ENCODE measurements at regions not wholly inside any gene's neighbourhood (a gene's known extent, or its start where the extent isn't known, plus 50 kb on each side); places are given as distances from the start of the nearest gene placed in this dataset.
"Not testable (repeated sequence)": the region's sequence is repeated elsewhere in the genome, so short reads cannot be mapped to it uniquely, and the experiment has no call there.

DNA sequence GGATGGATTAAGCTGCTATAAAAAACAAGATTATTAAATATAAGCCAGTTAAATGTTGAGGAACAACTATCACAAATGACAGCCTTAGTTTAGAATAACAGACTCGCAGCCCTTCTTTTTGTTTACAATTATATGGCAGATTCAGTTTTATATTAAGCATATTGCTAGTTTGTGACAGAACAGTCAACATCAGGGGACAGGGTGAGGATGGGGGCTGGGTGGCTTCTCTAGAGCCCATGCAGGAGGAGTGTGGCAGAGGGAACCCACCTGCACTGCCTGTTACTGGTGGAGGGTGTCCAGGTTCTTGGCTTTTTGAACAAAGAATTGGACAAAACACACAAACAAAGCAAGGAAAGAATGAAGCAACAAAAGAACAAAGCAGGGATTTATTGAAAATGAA is 799.7 kb downstream of the PRIM2 start:
- DNase-seq = not testable (repeated sequence)

GRCh38 chr6:58121616-58122015 is 804.2 kb downstream of the PRIM2 start:
- DNase-seq = not testable (repeated sequence)

DNA sequence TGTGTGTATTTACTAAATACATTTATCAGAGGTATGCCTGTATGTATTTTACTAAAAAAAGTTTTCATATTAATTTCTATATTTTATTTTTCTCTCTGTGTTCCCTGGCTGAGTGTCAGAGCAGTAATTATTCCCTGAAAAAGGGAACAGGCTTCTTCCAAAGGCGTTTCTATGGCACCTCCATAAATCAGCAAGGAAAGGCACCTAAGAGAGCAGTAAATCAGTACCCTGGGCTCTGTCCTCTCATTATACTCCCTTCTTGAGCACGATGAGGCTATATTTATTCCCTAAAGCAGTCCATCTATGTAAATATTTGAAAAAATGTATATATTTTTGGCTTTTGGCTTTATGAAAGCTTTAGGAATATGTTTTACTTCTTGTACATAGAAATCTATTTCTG is 806.3 kb downstream of the PRIM2 start:
- DNase-seq = not testable (repeated sequence)

GRCh38 chr6:58128549-58128948 is 811.1 kb downstream of the PRIM2 start:
- not testable (repeated sequence) for DNase-seq

GRCh38 chr6:58129098-58129497 is 811.7 kb downstream of the PRIM2 start:
- DNase-seq = not testable (repeated sequence)

DNA sequence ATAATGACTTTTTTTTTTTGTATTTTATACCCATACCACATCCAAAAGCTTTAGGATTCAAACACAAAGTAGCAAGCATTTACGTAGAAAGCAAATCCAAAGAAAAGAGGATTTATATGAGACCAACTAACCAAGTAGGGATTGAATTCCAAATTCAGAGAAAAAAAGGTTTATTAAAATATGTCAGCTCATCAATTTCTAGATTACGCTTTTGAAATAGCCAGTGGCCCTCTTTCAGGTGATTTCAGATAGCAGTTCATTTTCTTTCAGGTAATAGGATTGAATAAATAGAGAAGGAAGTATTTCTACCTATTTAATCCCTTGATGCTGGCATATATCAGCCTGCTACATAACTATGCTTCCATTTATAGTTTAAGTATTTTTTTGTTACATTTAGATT is 822.3 kb downstream of the PRIM2 start:
- not testable (repeated sequence) for DNase-seq

DNA sequence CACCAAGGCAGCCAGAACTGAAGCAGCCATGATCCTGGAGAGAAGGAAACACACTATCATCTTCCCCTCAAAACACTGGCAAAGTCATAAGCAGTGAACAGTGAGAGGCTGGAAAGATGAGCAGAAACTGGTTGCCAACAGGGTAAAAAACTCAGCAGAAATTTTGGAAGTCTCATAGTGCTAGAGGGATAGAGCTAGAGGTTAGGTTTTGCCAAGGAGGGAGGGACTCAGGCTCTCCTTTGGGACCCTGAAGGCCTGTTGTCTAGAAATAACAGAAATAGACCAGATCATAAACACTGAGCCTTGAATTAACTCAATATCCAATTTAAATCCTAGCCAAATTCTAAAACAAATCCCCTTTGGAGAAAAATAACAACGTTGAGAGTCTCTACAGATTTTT is 853.6 kb downstream of the PRIM2 start:
- not testable (repeated sequence) for DNase-seq

GRCh38 chr6:58181557-58182065 is 864.2 kb downstream of the PRIM2 start:
- DNase-seq = not testable (repeated sequence)

DNA sequence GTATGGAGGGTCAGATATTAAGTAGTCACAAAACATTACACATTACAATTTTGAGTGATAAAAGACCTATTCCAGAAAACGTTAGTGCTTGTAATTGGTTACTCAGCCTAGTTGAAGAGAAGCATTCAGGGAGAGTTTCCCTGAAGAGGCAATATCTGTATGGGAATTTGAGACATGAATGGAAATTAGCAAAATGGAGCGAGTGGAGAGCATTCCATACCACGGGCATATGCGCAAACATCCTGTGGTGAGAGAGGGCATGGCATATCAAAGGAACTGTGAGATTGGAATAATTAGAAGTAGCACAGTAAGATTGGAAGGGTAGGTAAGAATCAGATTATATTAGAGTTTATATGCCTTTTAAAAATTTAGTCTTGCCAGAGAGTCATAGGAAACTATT is 867.9 kb downstream of the PRIM2 start:
- not testable (repeated sequence) for DNase-seq

DNA sequence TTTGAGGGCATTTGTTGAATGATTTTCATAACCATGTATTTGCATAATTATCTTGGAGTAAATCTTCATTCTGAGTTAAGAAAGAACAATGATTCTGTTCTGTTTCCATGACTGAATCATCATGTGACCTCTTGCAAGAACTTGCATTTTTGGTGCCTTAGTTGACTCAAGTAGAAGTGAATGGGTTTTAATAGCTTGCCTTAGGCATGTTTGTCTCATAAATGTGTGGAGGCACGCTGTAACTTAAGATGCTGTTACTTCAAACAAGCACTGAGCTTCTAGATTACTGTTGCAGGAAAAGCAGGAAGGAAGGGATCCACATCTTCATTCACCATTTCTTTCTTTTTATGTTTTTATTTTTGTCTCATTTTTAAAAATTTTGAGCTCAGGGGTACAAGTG is 875.8 kb downstream of the PRIM2 start:
- DNase-seq = not testable (repeated sequence)

DNA sequence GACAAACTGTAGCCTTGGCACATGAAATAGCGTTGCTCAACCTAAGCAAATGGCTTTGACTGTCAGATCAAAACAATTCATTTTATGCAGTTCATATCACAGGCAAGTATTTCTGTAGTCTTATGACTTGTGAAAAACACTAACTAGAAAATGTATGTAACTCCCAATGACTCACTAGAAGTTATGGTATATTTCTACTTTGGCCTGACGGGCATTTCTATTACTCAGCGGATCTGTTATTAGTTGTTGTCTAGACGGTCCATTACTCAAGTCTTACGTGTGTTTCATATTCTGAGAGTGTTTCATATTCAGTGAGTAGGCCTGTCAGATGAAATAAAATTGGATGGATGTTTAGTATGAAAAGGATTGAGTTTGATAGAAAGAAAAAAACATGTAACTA is 880.9 kb downstream of the PRIM2 start:
- no peak for DNase-seq

- not testable (repeated sequence) for DNase-seq
These were observed 919.7 kb downstream of the PRIM2 start for GRCh38 chr6:58237124-58237523.

- not testable (repeated sequence) for DNase-seq
These were observed 921.0 kb downstream of the PRIM2 start for GRCh38 chr6:58238421-58238820.

DNA sequence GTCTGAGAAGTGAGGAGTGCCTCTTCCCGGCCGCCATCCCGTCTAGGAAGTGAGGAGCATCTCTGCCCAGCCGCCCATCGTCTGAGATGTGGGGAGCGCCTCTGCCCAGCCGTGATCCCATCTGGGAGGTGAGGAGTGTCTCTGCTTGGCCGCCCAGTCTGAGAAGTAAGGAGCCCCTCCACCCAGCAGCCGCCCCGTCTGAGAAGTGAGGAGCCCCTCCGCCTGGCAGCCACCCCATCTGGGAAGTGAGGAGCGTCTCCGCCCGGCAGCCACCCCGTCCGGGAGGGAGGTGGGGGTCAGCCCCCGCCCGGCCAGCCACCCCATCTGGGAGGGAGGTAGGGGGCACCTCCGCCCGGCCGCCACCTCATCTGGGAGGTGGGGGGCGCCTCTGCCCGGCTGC is 940.2 kb downstream of the PRIM2 start:
- DNase-seq = not testable (repeated sequence)

DNA sequence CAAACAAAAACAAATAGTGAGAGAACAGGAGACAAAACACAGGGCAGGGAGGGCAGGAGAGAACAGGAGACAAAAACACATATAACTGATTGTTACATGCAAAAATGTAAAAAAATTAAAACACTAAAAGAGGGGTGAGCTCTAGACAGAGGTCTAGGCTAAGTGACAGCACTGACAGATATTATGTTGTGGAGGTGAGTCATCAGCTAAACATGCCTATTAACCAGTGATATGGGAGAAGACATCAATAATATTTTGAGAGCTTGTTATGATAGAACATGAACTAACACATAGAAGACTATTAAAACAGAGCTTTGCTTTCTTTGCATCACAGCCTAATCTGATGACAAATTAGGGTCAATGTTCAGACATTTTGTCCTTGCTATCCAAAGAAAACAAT is 972.7 kb downstream of the PRIM2 start:
- DNase-seq = no peak

- not testable (repeated sequence) for DNase-seq
These were observed 973.9 kb downstream of the PRIM2 start for GRCh38 chr6:58291319-58291718.

DNA sequence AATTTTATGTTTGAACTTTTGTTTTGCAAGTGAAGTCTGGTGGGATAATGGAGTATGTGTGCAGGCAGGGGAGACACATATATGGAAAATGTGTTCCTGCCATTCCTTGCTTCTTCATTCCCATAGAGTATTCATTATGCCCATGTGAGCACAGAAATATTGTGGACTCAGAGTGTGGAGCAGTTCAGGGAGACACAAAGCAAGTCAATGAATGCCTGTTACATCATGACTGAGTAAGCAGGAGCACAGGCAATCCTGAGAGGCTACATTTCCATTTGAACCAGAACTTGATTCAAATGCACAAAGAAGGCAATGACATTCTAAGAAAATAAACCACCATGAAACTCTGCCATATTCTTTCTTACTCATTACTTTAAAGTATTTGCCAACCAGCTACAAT is 990.5 kb downstream of the PRIM2 start:
- DNase-seq = not testable (repeated sequence)

- not testable (repeated sequence) for DNase-seq
These were observed 1014.7 kb downstream of the PRIM2 start for GRCh38 chr6:58332108-58332507.

DNA sequence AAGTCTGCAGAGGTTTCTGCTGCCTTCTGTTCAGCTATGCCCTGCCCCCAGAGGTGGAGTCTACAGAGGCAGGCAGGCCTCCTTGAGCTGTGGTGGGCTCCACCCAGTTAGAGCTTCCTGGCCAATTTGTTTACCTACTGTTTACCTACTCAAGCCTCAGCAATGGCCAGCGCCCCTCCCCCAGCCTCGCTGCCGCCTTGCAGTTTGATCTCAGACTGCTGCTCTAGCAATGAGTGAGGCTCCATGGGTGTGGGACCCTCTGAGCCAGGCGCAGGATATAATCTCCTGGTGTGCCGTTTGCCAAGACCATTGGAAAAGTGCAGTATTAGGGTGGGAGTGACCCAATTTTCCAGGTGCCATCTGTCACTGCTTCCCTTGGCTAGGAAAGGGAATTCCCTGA is 1024.9 kb downstream of the PRIM2 start:
- not testable (repeated sequence) for DNase-seq

- not testable (repeated sequence) for DNase-seq
These were observed 1030.1 kb downstream of the PRIM2 start for GRCh38 chr6:58347534-58347933.

- not testable (repeated sequence) for DNase-seq
These were observed 1034.2 kb downstream of the PRIM2 start for GRCh38 chr6:58351619-58352018.

GRCh38 chr6:58358452-58358851 is 1041.0 kb downstream of the PRIM2 start:
- DNase-seq = not testable (repeated sequence)

DNA sequence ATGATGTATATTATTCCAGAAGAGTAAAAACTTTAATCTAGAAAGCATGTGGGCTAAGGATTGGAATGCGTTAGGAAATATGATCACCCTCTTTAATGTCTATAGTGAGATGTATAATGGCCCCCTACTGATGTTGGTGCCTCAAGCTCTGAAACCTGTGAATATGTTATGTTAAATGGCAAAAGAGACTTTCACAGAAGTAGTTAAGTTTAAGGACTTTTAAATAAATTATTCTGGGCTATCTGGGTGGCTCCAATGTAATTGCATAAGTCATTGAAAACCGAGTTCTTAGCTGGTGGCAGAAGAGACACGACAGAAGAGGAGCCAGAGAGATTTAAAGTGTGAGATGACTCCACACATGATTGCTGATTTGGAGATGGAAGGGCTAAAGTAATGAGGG is 1048.4 kb downstream of the PRIM2 start:
- not testable (repeated sequence) for DNase-seq

GRCh38 chr6:58406659-58407058 is 1089.2 kb downstream of the PRIM2 start:
- DNase-seq = not testable (repeated sequence)

DNA sequence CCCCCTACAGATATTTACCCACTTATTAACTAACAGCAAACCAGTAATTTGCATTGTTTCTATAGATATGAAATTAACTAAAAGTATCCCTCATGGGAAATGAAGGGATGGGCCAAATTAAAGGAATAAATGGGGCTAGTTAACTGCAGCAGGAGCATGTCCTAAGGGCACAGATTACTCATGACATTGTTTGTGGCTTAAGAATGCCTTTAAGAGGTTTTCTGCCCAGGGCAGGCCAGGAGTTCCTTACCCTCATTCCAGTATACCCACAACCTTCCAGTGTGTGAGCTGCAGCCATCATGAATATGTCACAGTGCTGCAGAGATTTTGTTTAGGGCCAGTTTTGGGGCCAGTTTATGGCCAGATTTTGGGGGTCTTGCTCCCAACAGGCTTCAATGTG is 1101.9 kb downstream of the PRIM2 start:
- no peak for DNase-seq
